SU-DHL-6 (cell line): ENCODE measurements at regions not wholly inside any gene's neighbourhood (a gene's known extent, or its start where the extent isn't known, plus 50 kb on each side); places are given as distances from the start of the nearest gene placed in this dataset.

Experiments used
- H2AFZ ChIP-seq: fragments of 200-600 bp; sonication (generic); 2 replicates; pipeline ENCODE4 v1.6.1; 2014; ENCODE audit warnings: low read depth, mild to moderate bottlenecking, moderate library complexity, mixed read lengths, antibody characterized with exemption, low read length; ENCODE audit not compliant: severe bottlenecking
- H3F3A ChIP-seq: fragments of 200-600 bp; shearing (Covaris generic); 2 replicates; pipeline ENCODE4 v1.6.0; 2016; ENCODE audit warnings: antibody characterized with exemption, mild to moderate bottlenecking; ENCODE audit not compliant: insufficient read depth
- H3K27ac ChIP-seq: fragments of 200-600 bp; sonication (generic); 2 replicates; pipeline ENCODE4 v1.5.1; 2016; ENCODE audit warnings: low read depth, mild to moderate bottlenecking, low read length, moderate library complexity, mixed read lengths
- H3K27me3 ChIP-seq: fragments of 200-600 bp; sonication (generic), shearing (Covaris generic); 2 replicates; pipeline ENCODE4 v1.6.0; 2014; ENCODE audit warnings: mild to moderate bottlenecking, low read length
- H3K36me3 ChIP-seq: fragments of 200-600 bp; sonication (generic); 2 replicates; pipeline ENCODE4 v1.6.1; 2014; ENCODE audit warnings: mild to moderate bottlenecking, low read length, mixed read lengths
- H3K4me2 ChIP-seq: fragments of 300-600, 200-600 bp; shearing (Covaris generic), sonication (generic); 2 replicates; pipeline ENCODE4 v1.6.0; 2014; ENCODE audit warnings: low read length, low read depth, mild to moderate bottlenecking; ENCODE audit not compliant: poor library complexity, severe bottlenecking
- H3K4me3 ChIP-seq: fragments of 200-600 bp; sonication (generic); 2 replicates; pipeline ENCODE4 v1.5.1; 2014; ENCODE audit warnings: antibody characterized with exemption, low read length, mild to moderate bottlenecking, mixed read lengths; ENCODE audit not compliant: insufficient read depth, poor library complexity, severe bottlenecking
- H3K79me2 ChIP-seq: fragments of 200-600 bp; sonication (generic); 2 replicates; pipeline ENCODE4 v1.6.1; 2014; ENCODE audit warnings: mild to moderate bottlenecking, low read length, moderate library complexity; ENCODE audit not compliant: insufficient read depth
- H3K9ac ChIP-seq: fragments of 200-600 bp; sonication (generic); 2 replicates; pipeline ENCODE4 v1.7.0; 2014; ENCODE audit warnings: mild to moderate bottlenecking, low read length
- H3K9me2 ChIP-seq: fragments of 200-600 bp; sonication (generic); replicated peaks from 2 replicates; pipeline ENCODE4 v1.6.1; 2014; ENCODE audit warnings: low read length; ENCODE audit not compliant: insufficient read depth
- H3K9me3 ChIP-seq: fragments of 200-600 bp; sonication (generic); 2 replicates; pipeline ENCODE4 v1.6.1; 2014; ENCODE audit warnings: low read length, mixed read lengths; ENCODE audit not compliant: insufficient read depth
- H4K20me1 ChIP-seq: fragments of 200-600 bp; sonication (generic); 2 replicates; pipeline ENCODE4 v1.6.1; 2014; ENCODE audit warnings: low read depth, mild to moderate bottlenecking, antibody characterized with exemption, low read length, moderate library complexity, mixed read lengths
- CTCF ChIP-seq: fragments of 200-600 bp; sonication (generic); IDR thresholded peaks from one replicate; pipeline ENCODE4 v1.5.1; 2017; ENCODE audit warnings: antibody characterized with exemption, mild to moderate bottlenecking, low read length, moderate library complexity; ENCODE audit not compliant: insufficient read depth, poor library complexity, severe bottlenecking
- EZH2phosphoT487 ChIP-seq: fragments of 200-600 bp; sonication (generic), shearing (Covaris generic); conservative IDR thresholded peaks from 2 replicates; pipeline ENCODE4 v1.6.1; 2018; ENCODE audit warnings: mild to moderate bottlenecking, antibody characterized with exemption, low read length, moderate library complexity, mixed read lengths

GRCh38 chr5:74040811-74041491 lies 415.0 kb downstream of the ARHGEF28 start:
- no peak overlapping the region for H3K4me3 ChIP-seq
- no peak overlapping the region for H2AFZ ChIP-seq
- H3K9ac ChIP-seq: no peak overlapping the region
- H3K79me2 ChIP-seq: no peaks in the 10 kb centered on the region
- TF ChIP-seq EZH2phosphoT487 (no peak), CTCF (no peak)
- no peaks in the 10 kb centered on the region for H4K20me1 ChIP-seq
- no peaks in the 10 kb centered on the region for H3K36me3 ChIP-seq
- no peaks in the 10 kb centered on the region for H3K27me3 ChIP-seq
- no peaks in the 10 kb centered on the region for H3F3A ChIP-seq
- H3K9me2 ChIP-seq: no peaks in the 10 kb centered on the region
- H3K4me2 ChIP-seq: no peak overlapping the region
- no peaks in the 10 kb centered on the region for H3K9me3 ChIP-seq
- no peak overlapping the region for H3K27ac ChIP-seq

GRCh38 chr5:74040065-74040551 lies 414.1 kb downstream of the ARHGEF28 start:
- no peak overlapping the region for H3K9ac ChIP-seq
- TF ChIP-seq EZH2phosphoT487: no peak
- TF ChIP-seq CTCF: no peak
- no peak overlapping the region for H3K27ac ChIP-seq
- H3K27me3 ChIP-seq: no peaks in the 10 kb centered on the region
- H2AFZ ChIP-seq: no peak overlapping the region
- H3K9me3 ChIP-seq: no peaks in the 10 kb centered on the region
- H4K20me1 ChIP-seq: no peaks in the 10 kb centered on the region
- H3K79me2 ChIP-seq: no peaks in the 10 kb centered on the region
- H3K9me2 ChIP-seq: no peaks in the 10 kb centered on the region
- H3K36me3 ChIP-seq: no peaks in the 10 kb centered on the region
- H3F3A ChIP-seq: no peaks in the 10 kb centered on the region
- H3K4me3 ChIP-seq: no peak overlapping the region
- H3K4me2 ChIP-seq: no peak overlapping the region

GRCh38 chr5:74037321-74037720 lies 411.3 kb downstream of the ARHGEF28 start:
- Histone ChIP-seq H3K79me2 (no peaks in the 10 kb centered on the region), H4K20me1 (no peaks in the 10 kb centered on the region), H3K9ac (no peak overlapping the region), H3K27me3 (no peaks in the 10 kb centered on the region), H3K36me3 (no peaks in the 10 kb centered on the region), H3K4me3 (no peak overlapping the region), H2AFZ (no peak overlapping the region), H3K27ac (no peak overlapping the region), H3K9me2 (no peaks in the 10 kb centered on the region), H3K9me3 (no peaks in the 10 kb centered on the region), H3F3A (no peaks in the 10 kb centered on the region), H3K4me2 (no peak overlapping the region)
- TF ChIP-seq CTCF (no peak), EZH2phosphoT487 (no peak)
